ENCODE measurements at regions not wholly inside any gene's neighbourhood (a gene's known extent, or its start where the extent isn't known, plus 50 kb on each side); places are given as distances from the start of the nearest gene placed in this dataset.

DNA sequence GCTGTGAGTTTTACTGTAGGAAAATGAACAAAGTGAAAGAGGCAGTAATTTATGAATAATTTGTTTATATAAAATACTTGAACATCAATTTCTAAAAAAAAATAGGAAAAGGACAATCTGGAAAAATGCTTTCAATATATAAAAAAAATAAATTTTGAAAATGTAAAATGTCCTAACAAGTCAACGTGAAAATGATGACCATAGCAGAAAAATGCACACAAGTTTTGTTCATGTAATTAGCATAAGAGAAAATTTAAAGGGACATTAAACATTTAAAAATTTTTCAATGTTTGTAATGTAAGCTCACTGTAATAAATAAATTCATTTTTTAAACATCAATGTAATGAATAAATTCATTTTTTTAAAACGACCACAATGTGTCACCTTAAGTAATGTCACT, 214.8 kb upstream of the ATXN7L3B start:
- TF ChIP-seq, protein P1, sequence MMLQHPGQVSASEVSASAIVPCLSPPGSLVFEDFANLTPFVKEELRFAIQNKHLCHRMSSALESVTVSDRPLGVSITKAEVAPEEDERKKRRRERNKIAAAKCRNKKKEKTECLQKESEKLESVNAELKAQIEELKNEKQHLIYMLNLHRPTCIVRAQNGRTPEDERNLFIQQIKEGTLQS (IDR thresholded peaks at IDR 0.05), result no peak
- TF ChIP-seq, protein P2, sequence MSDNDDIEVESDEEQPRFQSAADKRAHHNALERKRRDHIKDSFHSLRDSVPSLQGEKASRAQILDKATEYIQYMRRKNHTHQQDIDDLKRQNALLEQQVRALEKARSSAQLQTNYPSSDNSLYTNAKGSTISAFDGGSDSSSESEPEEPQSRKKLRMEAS (IDR thresholded peaks at IDR 0.05), result no peak
- TF ChIP-seq, protein P3, sequence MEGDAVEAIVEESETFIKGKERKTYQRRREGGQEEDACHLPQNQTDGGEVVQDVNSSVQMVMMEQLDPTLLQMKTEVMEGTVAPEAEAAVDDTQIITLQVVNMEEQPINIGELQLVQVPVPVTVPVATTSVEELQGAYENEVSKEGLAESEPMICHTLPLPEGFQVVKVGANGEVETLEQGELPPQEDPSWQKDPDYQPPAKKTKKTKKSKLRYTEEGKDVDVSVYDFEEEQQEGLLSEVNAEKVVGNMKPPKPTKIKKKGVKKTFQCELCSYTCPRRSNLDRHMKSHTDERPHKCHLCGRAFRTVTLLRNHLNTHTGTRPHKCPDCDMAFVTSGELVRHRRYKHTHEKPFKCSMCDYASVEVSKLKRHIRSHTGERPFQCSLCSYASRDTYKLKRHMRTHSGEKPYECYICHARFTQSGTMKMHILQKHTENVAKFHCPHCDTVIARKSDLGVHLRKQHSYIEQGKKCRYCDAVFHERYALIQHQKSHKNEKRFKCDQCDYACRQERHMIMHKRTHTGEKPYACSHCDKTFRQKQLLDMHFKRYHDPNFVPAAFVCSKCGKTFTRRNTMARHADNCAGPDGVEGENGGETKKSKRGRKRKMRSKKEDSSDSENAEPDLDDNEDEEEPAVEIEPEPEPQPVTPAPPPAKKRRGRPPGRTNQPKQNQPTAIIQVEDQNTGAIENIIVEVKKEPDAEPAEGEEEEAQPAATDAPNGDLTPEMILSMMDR (IDR thresholded peaks at IDR 0.05; ENCODE audit: low read depth, low read length, missing input control), result no peak
- TF ChIP-seq RAD21 (IDR thresholded peaks at IDR 0.05) (no peak), REST (IDR thresholded peaks at IDR 0.05) (no peak), ZBTB33 (IDR thresholded peaks at IDR 0.05) (no peak), FOXA1 (IDR thresholded peaks at IDR 0.05) (no peak), JUND (IDR thresholded peaks at IDR 0.05) (no peak), YY1 (IDR thresholded peaks at IDR 0.05) (no peak), SP1 (IDR thresholded peaks at IDR 0.05) (no peak), EGR1 (IDR thresholded peaks at IDR 0.05; ENCODE audit: low read depth in 2 of 2) (no peak), RXRA (IDR thresholded peaks at IDR 0.05) (no peak), TAF1 (conservative IDR thresholded peaks at IDR 0.05) (no peak)
